CD14-positive monocyte (primary cell): ENCODE measurements at regions not wholly inside any gene's neighbourhood (a gene's known extent, or its start where the extent isn't known, plus 50 kb on each side); places are given as distances from the start of the nearest gene placed in this dataset.
A peak's percentile ranks its signal among the peaks of the same experiment; 100 is the strongest.

Experiments
- DNase-seq, 3 donors: peaks; one replicate each; pipeline ENCODE4 v3.0.0-alpha.2; 2011 to 2022
- H2AFZ ChIP-seq: 2 replicates; pipeline ENCODE4 v1.6.0; 2012; ENCODE audit warnings: mild to moderate bottlenecking, low read depth, low read length, inconsistent platforms; ENCODE audit not compliant: insufficient read depth, poor library complexity, severe bottlenecking
- H3K27ac ChIP-seq, 2 donors: 1 replicate in 1 of 2; 2 replicates in 1 of 2; pipeline ENCODE4 v1.5.1; 2012 to 2013; ENCODE audit warnings: low read length in 2 of 2, control low read depth in 1 of 2, inconsistent platforms in 1 of 2, low read depth in 1 of 2, mild to moderate bottlenecking in 1 of 2
- H3K27me3 ChIP-seq, 2 donors: one replicate each; pipeline versions ENCODE4 v1.6.0 to v1.6.1; 2011 to 2013; ENCODE audit warnings: low read length in 2 of 2; ENCODE audit not compliant: control insufficient read depth in 2 of 2, insufficient read depth in 2 of 2
- H3K36me3 ChIP-seq, 2 donors: replicated peaks in 1 of 2; 1 replicate in 1 of 2; 2 replicates in 1 of 2; pipeline versions ENCODE4 v1.5.1 to v1.6.1; 2012 to 2013; ENCODE audit warnings: low read length in 2 of 2, control low read depth in 1 of 2, inconsistent platforms in 1 of 2, mild to moderate bottlenecking in 1 of 2; ENCODE audit not compliant: insufficient read depth in 2 of 2, control insufficient read depth in 1 of 2
- H3K4me1 ChIP-seq, 2 donors: 1 replicate in 1 of 2; 2 replicates in 1 of 2; pipeline versions ENCODE4 v1.5.1 to v1.6.1; 2012 to 2013; ENCODE audit warnings: low read length in 2 of 2, control low read depth in 1 of 2, inconsistent platforms in 1 of 2, mild to moderate bottlenecking in 1 of 2, moderate library complexity in 1 of 2; ENCODE audit not compliant: insufficient read depth in 2 of 2, control insufficient read depth in 1 of 2
- H3K4me2 ChIP-seq: replicated peaks from 2 replicates; pipeline ENCODE3; 2012; ENCODE audit warnings: low read length, moderate library complexity, mild to moderate bottlenecking; ENCODE audit not compliant: poor library complexity, severe bottlenecking; ENCODE audit errors: extremely low read depth
- H3K4me3 ChIP-seq, 3 experiments: fragments of 200-600 bp in 1 of 3; sonication (generic) in 1 of 3; replicated peaks in 1 of 3; 1 replicate in 2 of 3; 2 replicates in 1 of 3; pipeline ENCODE4 v1.5.1; 2011 to 2013; ENCODE audit warnings: low read length in 3 of 3, mild to moderate bottlenecking in 3 of 3, control low read depth in 2 of 3, low read depth in 2 of 3, inconsistent platforms in 1 of 3, moderate library complexity in 1 of 3
- H3K79me2 ChIP-seq: 2 replicates; pipeline ENCODE4 v1.6.0; 2012; ENCODE audit warnings: mild to moderate bottlenecking, control low read depth, inconsistent platforms, low read length, moderate library complexity; ENCODE audit not compliant: insufficient read depth
- H3K9ac ChIP-seq: 2 replicates; pipeline ENCODE4 v1.6.0; 2017; ENCODE audit warnings: low read length, mild to moderate bottlenecking; ENCODE audit not compliant: insufficient read depth, poor library complexity, severe bottlenecking
- H3K9me3 ChIP-seq, 2 donors: replicated peaks in 1 of 2; 1 replicate in 1 of 2; 2 replicates in 1 of 2; pipeline versions ENCODE4 v1.5.1 to v1.6.1; 2012 to 2013; ENCODE audit warnings: low read length in 2 of 2, control low read depth in 1 of 2; ENCODE audit not compliant: control insufficient read depth in 1 of 2, insufficient read depth in 1 of 2
- H4K20me1 ChIP-seq: 2 replicates; pipeline ENCODE4 v1.6.0; 2012; ENCODE audit warnings: mild to moderate bottlenecking, low read length, control low read depth, moderate library complexity; ENCODE audit not compliant: insufficient read depth
- H3K27ac Mint-ChIP-seq, 7 donors: one replicate each; pipeline ENCODE4 v1.8.0; 2020; ENCODE audit warnings: mild to moderate bottlenecking in 7 of 7, mixed read lengths in 7 of 7, moderate library complexity in 6 of 7, inconsistent platforms in 2 of 7
- H3K27me3 Mint-ChIP-seq, 3 donors: one replicate each; pipeline ENCODE4 v1.8.0; 2021 to 2022; ENCODE audit warnings: low read depth in 3 of 3, mild to moderate bottlenecking in 3 of 3, mixed read lengths in 3 of 3, moderate library complexity in 3 of 3, inconsistent platforms in 1 of 3
- H3K36me3 Mint-ChIP-seq, 2 donors: one replicate each; pipeline ENCODE4 v1.8.0; 2020; ENCODE audit warnings: mixed read lengths in 2 of 2, inconsistent platforms in 1 of 2, mild to moderate bottlenecking in 1 of 2
- H3K4me1 Mint-ChIP-seq: one replicate; pipeline ENCODE4 v1.8.0; 2020; ENCODE audit warnings: mild to moderate bottlenecking, mixed read lengths
- H3K4me3 Mint-ChIP-seq, 2 donors: one replicate each; pipeline ENCODE4 v1.8.0; 2020; ENCODE audit warnings: mild to moderate bottlenecking in 2 of 2, mixed read lengths in 2 of 2, moderate library complexity in 1 of 2
- H3K9me3 Mint-ChIP-seq, 7 donors: one replicate each; pipeline ENCODE4 v1.8.0; 2020 to 2022; ENCODE audit warnings: mixed read lengths in 7 of 7, mild to moderate bottlenecking in 6 of 7, moderate library complexity in 6 of 7, inconsistent platforms in 2 of 7
- WGBS: methylation state at CpG from one replicate; pipeline ENCODE4 v1.1.5; 2013; ENCODE audit warnings: missing lambda C conversion rate; ENCODE audit not compliant: insufficient coverage; 5-methylcytosine and 5-hydroxymethylcytosine counted together
- intact Hi-C, 2 donors: fragments of 100-400 bp; cut with micrococcal nuclease; formaldehyde crosslinking; loops; one replicate each; pipeline versions ENCODE4 v1.15.0 to v1.15.1; 2023
- TF ChIP-seq, protein P1 (sequence below): fragments of 200-600 bp; IDR thresholded peaks from one replicate; pipeline ENCODE4 v1.8.0; 2022; ENCODE audit warnings: antibody characterized with exemption, mild to moderate bottlenecking

DNA sequence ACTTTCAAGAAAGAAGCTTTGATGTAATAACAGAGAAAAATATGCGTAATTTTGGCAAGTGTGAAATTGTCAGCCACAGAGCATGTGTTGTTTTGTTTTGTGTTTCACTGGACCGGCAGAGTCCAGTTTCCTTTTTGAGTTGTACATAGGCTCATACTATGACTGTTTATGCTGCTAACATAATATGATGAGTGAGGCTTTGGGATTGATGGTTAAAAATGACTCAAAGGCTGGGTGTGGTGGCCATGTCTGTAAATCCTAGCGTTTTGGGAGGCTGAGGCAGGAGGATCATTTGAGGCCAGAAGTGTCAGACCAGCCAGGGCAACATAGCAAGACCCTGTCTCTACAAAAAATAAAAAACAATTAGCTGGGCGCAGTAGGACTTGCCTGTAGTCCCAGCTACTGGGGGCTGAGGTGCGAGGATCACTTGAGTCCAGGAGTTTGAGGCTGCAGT, 487.9 kb downstream of the PCNX1 start:
- H3K79me2 ChIP-seq: peaks cover 59% of the 10 kb centered on the region
- H3K4me1 ChIP-seq: peaks cover 19 to 23% of the 10 kb centered on the region in 2 donors
- peaks cover 13 to 28% of the 10 kb centered on the region in 2 donors for H3K36me3 Mint-ChIP-seq
- peaks cover 32% of the 10 kb centered on the region for H3K4me1 Mint-ChIP-seq
- H3K4me2 ChIP-seq: no peak overlapping the region
- no peaks in the 10 kb centered on the region for H3K9me3 ChIP-seq
- TF ChIP-seq, protein P1, sequence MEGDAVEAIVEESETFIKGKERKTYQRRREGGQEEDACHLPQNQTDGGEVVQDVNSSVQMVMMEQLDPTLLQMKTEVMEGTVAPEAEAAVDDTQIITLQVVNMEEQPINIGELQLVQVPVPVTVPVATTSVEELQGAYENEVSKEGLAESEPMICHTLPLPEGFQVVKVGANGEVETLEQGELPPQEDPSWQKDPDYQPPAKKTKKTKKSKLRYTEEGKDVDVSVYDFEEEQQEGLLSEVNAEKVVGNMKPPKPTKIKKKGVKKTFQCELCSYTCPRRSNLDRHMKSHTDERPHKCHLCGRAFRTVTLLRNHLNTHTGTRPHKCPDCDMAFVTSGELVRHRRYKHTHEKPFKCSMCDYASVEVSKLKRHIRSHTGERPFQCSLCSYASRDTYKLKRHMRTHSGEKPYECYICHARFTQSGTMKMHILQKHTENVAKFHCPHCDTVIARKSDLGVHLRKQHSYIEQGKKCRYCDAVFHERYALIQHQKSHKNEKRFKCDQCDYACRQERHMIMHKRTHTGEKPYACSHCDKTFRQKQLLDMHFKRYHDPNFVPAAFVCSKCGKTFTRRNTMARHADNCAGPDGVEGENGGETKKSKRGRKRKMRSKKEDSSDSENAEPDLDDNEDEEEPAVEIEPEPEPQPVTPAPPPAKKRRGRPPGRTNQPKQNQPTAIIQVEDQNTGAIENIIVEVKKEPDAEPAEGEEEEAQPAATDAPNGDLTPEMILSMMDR: no peak
- H4K20me1 ChIP-seq: no peaks in the 10 kb centered on the region
- peak overlapping the region in 1 of 2 donors; percentile 20 for H3K27ac ChIP-seq
- H3K4me3 ChIP-seq: no peak overlapping the region
- WGBS: 99% methylated on average over 4 of the region's 5 CpGs
- H2AFZ ChIP-seq: no peak overlapping the region
- no peak overlapping the region for H3K9ac ChIP-seq
- intact Hi-C loops: loop anchor here in 1 of 2 donors (5.0 kb wide), 1 partner anchor 33 kb away; no protein-coding TSS in a partner anchor
- peaks cover 0 to 3% (median 0%) of the 10 kb centered on the region in 7 donors for H3K9me3 Mint-ChIP-seq
- H3K27me3 Mint-ChIP-seq: no peaks in the 10 kb centered on the region
- H3K27me3 ChIP-seq: no peaks in the 10 kb centered on the region
- no peaks in the 10 kb centered on the region for H3K36me3 ChIP-seq
- H3K27ac Mint-ChIP-seq: peak overlapping the region in 6 of 7 donors; percentile 11 to 91 (median 76)
- no peak overlapping the region for H3K4me3 Mint-ChIP-seq
- DNase-seq: peak in 1 of 3 donors; percentile 10

DNA sequence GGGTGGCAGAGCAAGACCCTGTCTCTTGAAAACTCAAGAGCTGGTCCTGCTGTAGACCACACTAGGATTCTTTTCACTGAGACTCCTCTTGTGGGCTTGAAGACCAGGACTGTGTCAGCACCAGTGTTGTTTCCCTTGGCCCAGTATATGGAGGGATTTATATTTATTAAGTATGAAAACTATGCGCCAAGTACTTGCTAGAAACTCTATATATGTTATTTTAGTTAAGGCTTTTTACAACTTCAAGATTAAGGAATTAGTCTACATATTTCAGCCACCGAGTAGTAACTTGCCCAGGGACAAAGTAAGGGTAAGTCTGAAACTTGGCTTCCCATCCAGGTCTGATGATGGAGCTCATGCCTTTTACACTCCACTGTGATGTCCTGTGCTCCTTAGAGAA, 488.4 kb downstream of the PCNX1 start:
- Histone ChIP-seq H3K4me1 (peaks cover 23 to 27% of the 10 kb centered on the region in 2 donors), H4K20me1 (no peaks in the 10 kb centered on the region)

More for the DNA sequence above, 488.4 kb downstream of the PCNX1 start:
- Histone ChIP-seq H3K9ac (no peak overlapping the region), H3K27me3 (no peaks in the 10 kb centered on the region), H3K4me3 (no peak overlapping the region), H2AFZ (no peak overlapping the region), H3K4me2 (no peak overlapping the region), H3K27ac (peak overlapping the region in 1 of 2 donors; percentile 20), H3K9me3 (no peaks in the 10 kb centered on the region), H3K79me2 (peaks cover 61% of the 10 kb centered on the region), H3K36me3 (no peaks in the 10 kb centered on the region)
- H3K4me3 Mint-ChIP-seq: no peak overlapping the region
- peaks cover 0 to 3% (median 0%) of the 10 kb centered on the region in 7 donors for H3K9me3 Mint-ChIP-seq
- peaks cover 15 to 26% of the 10 kb centered on the region in 2 donors for H3K36me3 Mint-ChIP-seq
- H3K4me1 Mint-ChIP-seq: peaks cover 32% of the 10 kb centered on the region
- DNase-seq: no peak
- peak overlapping the region in 4 of 7 donors; percentile 68 to 91 (median 86) for H3K27ac Mint-ChIP-seq
- H3K27me3 Mint-ChIP-seq: no peaks in the 10 kb centered on the region
- TF ChIP-seq, protein P1: no peak
- intact Hi-C loops: loop anchor here in 1 of 2 donors (5.0 kb wide), 1 partner anchor 33 kb away; no protein-coding TSS in a partner anchor
- no CpG with 5 or more reads among the region's 2 CpGs for WGBS
